ENCODE measurements at regions not wholly inside any gene's neighbourhood (a gene's known extent, or its start where the extent isn't known, plus 50 kb on each side); places are given as distances from the start of the nearest gene placed in this dataset.
"Not testable (repeated sequence)": the region's sequence is repeated elsewhere in the genome, so short reads cannot be mapped to it uniquely, and the experiment has no call there.

DNA sequence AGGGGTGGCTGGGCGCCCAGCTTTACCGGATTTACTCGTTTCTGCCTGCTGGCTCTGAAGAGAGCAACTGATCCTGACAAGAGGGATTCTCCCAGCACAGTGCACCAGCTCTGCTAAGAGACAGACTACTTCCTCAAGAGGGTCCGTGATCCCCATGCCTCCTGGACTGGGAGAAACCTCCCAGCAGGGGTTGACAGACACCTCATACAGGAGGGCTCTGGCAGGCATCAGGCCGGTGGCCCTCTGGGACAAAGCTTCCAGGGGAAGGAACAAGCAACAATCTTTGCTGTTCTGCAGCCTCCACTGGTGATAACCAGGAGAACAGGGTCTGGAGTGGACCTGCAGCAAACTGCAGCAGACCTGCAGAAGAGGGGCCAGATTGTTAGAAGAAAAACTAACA, 1192.5 kb upstream of the PRR20A start:
- DNase-seq (ENCODE audit: low spot score) = no peak
- Mint-ChIP-seq H3K4me1 (ENCODE audit: unreplicated experiment) (no peaks in the 10 kb centered on the region), H3K9me3 (ENCODE audit: unreplicated experiment) (no peaks in the 10 kb centered on the region), H3K36me3 (ENCODE audit: low read depth, unreplicated experiment) (no peaks in the 10 kb centered on the region), H3K27ac (ENCODE audit: unreplicated experiment) (no peak overlapping the region), H3K27me3 (ENCODE audit: unreplicated experiment) (no peaks in the 10 kb centered on the region), H3K4me3 (ENCODE audit: unreplicated experiment) (no peak overlapping the region)
- TF ChIP-seq, protein P1, sequence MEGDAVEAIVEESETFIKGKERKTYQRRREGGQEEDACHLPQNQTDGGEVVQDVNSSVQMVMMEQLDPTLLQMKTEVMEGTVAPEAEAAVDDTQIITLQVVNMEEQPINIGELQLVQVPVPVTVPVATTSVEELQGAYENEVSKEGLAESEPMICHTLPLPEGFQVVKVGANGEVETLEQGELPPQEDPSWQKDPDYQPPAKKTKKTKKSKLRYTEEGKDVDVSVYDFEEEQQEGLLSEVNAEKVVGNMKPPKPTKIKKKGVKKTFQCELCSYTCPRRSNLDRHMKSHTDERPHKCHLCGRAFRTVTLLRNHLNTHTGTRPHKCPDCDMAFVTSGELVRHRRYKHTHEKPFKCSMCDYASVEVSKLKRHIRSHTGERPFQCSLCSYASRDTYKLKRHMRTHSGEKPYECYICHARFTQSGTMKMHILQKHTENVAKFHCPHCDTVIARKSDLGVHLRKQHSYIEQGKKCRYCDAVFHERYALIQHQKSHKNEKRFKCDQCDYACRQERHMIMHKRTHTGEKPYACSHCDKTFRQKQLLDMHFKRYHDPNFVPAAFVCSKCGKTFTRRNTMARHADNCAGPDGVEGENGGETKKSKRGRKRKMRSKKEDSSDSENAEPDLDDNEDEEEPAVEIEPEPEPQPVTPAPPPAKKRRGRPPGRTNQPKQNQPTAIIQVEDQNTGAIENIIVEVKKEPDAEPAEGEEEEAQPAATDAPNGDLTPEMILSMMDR (IDR thresholded peaks at IDR 0.05; ENCODE audit: unreplicated experiment) = no peak

DNA sequence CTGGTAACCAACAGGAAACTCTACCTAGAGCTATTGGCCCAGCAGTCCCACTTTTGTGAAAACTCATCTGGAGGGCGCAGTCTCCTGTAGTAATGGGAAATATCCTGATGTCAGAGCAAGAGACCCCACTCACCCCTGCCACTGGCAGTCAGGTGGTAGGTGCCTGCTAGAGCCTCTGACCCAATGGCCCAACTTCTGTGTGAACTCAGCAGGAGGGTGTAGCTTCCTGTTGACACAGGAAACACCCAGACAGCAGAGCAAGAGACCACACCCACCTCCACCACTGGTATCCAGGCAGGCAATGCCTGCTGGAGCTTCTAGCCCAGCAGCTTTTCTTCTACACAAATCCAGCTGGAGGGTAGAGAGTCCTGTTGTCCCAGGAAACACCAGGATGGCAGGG, 1176.8 kb upstream of the PRR20A start:
- Mint-ChIP-seq H3K4me1 (ENCODE audit: unreplicated experiment) (no peaks in the 10 kb centered on the region), H3K4me3 (ENCODE audit: unreplicated experiment) (no peak overlapping the region), H3K27ac (ENCODE audit: unreplicated experiment) (no peak overlapping the region), H3K9me3 (ENCODE audit: unreplicated experiment) (peaks cover 4% of the 10 kb centered on the region), H3K36me3 (ENCODE audit: low read depth, unreplicated experiment) (no peaks in the 10 kb centered on the region), H3K27me3 (ENCODE audit: unreplicated experiment) (peaks cover 2% of the 10 kb centered on the region)
- DNase-seq (ENCODE audit: low spot score) = no peak
- TF ChIP-seq, protein P1 (IDR thresholded peaks at IDR 0.05; ENCODE audit: unreplicated experiment) = no peak

DNA sequence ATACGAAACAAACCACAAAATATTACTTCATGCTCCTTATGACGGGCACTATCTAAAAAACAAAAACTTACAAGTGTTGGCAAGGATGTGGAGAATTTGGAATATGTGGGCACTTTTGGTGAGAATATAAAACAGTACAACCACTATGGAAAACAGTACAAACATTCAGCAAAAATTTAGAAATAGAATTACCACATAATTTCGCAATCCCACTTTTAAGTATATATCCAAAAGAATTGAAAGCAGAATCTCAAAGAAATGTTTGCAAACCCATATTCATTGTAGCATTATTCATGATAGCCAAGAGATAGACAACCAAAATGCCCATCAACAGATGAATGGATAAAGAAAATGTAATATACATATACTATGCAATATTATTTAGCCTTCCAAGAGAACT, 1173.7 kb upstream of the PRR20A start:
- no peaks in the 10 kb centered on the region for H3K36me3 Mint-ChIP-seq (ENCODE audit: low read depth, unreplicated experiment)
- H3K27ac Mint-ChIP-seq (ENCODE audit: unreplicated experiment) = no peak overlapping the region
- no peak for DNase-seq (ENCODE audit: low spot score)
- peaks cover 2% of the 10 kb centered on the region for H3K27me3 Mint-ChIP-seq (ENCODE audit: unreplicated experiment)
- no peaks in the 10 kb centered on the region for H3K4me1 Mint-ChIP-seq (ENCODE audit: unreplicated experiment)
- TF ChIP-seq, protein P1 (IDR thresholded peaks at IDR 0.05; ENCODE audit: unreplicated experiment) = no peak
- H3K4me3 Mint-ChIP-seq (ENCODE audit: unreplicated experiment) = no peak overlapping the region
- H3K9me3 Mint-ChIP-seq (ENCODE audit: unreplicated experiment) = peaks cover 4% of the 10 kb centered on the region

DNA sequence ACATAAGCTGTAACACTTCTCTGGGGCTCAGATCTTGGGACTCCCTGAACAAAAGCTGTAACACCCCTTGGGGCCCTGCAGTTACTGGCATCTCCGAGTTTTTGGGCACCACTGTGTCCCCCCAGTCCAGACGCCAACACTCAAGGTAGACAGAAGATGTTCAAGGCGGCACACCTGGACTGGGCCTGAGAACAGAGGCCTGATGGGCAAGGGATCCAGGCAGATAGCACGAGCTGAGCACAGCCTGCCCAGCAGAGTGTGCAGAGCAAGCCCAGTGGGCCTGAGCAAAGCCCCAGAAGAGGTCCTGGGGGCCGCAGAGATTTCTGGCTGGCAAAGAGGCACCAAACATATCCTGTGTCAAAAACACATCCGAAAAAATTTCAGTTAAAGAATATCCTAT, 1163.3 kb upstream of the PRR20A start:
- no peaks in the 10 kb centered on the region for H3K27me3 Mint-ChIP-seq (ENCODE audit: unreplicated experiment)
- H3K4me1 Mint-ChIP-seq (ENCODE audit: unreplicated experiment) = no peaks in the 10 kb centered on the region
- H3K36me3 Mint-ChIP-seq (ENCODE audit: low read depth, unreplicated experiment) = no peaks in the 10 kb centered on the region
- no peak overlapping the region for H3K4me3 Mint-ChIP-seq (ENCODE audit: unreplicated experiment)
- TF ChIP-seq, protein P1 (IDR thresholded peaks at IDR 0.05; ENCODE audit: unreplicated experiment) = no peak
- no peak overlapping the region for H3K27ac Mint-ChIP-seq (ENCODE audit: unreplicated experiment)
- no peak for DNase-seq (ENCODE audit: low spot score)
- H3K9me3 Mint-ChIP-seq (ENCODE audit: unreplicated experiment) = peaks cover 4% of the 10 kb centered on the region

DNA sequence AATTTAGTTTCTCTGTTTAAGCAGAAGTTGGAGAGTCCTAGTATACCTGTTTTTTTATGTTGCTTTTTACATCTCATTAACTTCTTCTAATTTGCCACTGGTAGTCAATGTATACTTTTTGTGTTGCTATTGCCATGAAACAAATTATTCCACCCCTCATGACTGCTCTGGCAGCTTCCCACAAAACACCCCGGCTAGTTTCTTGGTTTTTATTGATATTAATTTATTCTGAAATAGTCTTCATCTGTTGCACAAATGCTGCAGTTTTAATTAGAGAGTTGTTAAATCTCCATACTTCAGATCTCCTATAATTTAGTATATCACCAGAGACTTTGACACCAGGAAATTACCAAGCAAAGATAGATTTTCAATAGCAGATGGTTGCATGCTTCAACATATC, 1159.3 kb upstream of the PRR20A start:
- no peak overlapping the region for H3K4me3 Mint-ChIP-seq (ENCODE audit: unreplicated experiment)
- no peak overlapping the region for H3K27ac Mint-ChIP-seq (ENCODE audit: unreplicated experiment)
- no peaks in the 10 kb centered on the region for H3K27me3 Mint-ChIP-seq (ENCODE audit: unreplicated experiment)
- peaks cover 4% of the 10 kb centered on the region for H3K9me3 Mint-ChIP-seq (ENCODE audit: unreplicated experiment)
- H3K36me3 Mint-ChIP-seq (ENCODE audit: low read depth, unreplicated experiment) = no peaks in the 10 kb centered on the region
- H3K4me1 Mint-ChIP-seq (ENCODE audit: unreplicated experiment) = no peaks in the 10 kb centered on the region
- DNase-seq (ENCODE audit: low spot score) = no peak
- TF ChIP-seq, protein P1 (IDR thresholded peaks at IDR 0.05; ENCODE audit: unreplicated experiment) = no peak

DNA sequence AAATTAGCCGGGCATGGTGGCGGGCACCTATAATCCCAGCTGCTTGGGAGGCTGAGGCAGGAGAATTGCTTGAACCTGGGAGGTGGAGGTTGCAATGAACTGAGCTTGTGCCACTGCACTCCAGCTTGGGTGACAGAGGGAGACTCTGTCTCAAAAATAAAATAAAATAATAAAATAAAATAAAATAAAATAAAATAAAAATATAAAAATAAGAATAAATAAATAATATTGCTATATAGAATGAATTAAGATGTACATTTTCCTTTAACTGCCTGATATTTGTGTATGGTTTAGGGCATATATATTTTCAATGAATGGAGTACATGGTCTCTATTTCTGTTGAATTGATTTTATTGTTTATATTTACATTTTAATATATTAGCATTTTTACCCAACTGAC, 1156.7 kb upstream of the PRR20A start:
- H3K27me3 Mint-ChIP-seq (ENCODE audit: unreplicated experiment); H3K4me1 Mint-ChIP-seq (ENCODE audit: unreplicated experiment); H3K36me3 Mint-ChIP-seq (ENCODE audit: low read depth, unreplicated experiment); H3K27ac Mint-ChIP-seq (ENCODE audit: unreplicated experiment); DNase-seq (ENCODE audit: low spot score); H3K9me3 Mint-ChIP-seq (ENCODE audit: unreplicated experiment); H3K4me3 Mint-ChIP-seq (ENCODE audit: unreplicated experiment): not testable (repeated sequence)
